Thyroid gland (tissue), 4 donors: ENCODE measurements at regions not wholly inside any gene's neighbourhood (a gene's known extent, or its start where the extent isn't known, plus 50 kb on each side); places are given as distances from the start of the nearest gene placed in this dataset.

Source experiments
- POLR2A ChIP-seq, 2 donors: fragments of 450-650 bp; IDR thresholded peaks; one replicate each; pipeline ENCODE4 v1.6.1; 2017; ENCODE audit warnings: antibody characterized with exemption in 2 of 2, mild to moderate bottlenecking in 2 of 2, moderate library complexity in 1 of 2
- TF ChIP-seq, protein P1 (sequence below), 6 experiments: fragments of 200-600 bp in 3 of 6; fragments of 450-650 bp in 3 of 6; sonication (generic) in 3 of 6; IDR thresholded peaks; one replicate each; pipeline ENCODE4 v1.5.1; 2016 to 2019; ENCODE audit warnings: antibody characterized with exemption in 6 of 6, mild to moderate bottlenecking in 2 of 6, inconsistent platforms in 1 of 6, moderate library complexity in 1 of 6

DNA sequence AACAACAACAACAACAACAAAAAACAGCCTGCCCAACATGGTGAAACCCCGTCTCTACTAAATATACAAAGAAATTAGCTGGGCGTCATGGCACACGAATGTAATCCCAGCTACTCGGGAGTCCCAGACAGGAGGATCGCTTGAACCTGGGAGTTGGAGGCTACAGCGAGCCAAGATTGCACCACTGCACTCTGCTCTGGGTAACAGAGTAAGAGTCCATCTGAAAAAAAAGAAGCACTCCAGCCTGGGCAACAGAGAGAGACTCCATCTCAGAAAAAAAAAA lies 344.1 kb upstream of the PLGLB2 start:
- TF ChIP-seq, protein P1, sequence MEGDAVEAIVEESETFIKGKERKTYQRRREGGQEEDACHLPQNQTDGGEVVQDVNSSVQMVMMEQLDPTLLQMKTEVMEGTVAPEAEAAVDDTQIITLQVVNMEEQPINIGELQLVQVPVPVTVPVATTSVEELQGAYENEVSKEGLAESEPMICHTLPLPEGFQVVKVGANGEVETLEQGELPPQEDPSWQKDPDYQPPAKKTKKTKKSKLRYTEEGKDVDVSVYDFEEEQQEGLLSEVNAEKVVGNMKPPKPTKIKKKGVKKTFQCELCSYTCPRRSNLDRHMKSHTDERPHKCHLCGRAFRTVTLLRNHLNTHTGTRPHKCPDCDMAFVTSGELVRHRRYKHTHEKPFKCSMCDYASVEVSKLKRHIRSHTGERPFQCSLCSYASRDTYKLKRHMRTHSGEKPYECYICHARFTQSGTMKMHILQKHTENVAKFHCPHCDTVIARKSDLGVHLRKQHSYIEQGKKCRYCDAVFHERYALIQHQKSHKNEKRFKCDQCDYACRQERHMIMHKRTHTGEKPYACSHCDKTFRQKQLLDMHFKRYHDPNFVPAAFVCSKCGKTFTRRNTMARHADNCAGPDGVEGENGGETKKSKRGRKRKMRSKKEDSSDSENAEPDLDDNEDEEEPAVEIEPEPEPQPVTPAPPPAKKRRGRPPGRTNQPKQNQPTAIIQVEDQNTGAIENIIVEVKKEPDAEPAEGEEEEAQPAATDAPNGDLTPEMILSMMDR (IDR thresholded peaks at IDR 0.05), result no peak
- TF ChIP-seq POLR2A (IDR thresholded peaks at IDR 0.05), result no peak
